ENCODE measurements at regions not wholly inside any gene's neighbourhood (a gene's known extent, or its start where the extent isn't known, plus 50 kb on each side); places are given as distances from the start of the nearest gene placed in this dataset.

GRCh38 chr2:217231212-217231611 is 371.3 kb upstream of the TNP1 start:
- Histone ChIP-seq H3K27ac (no peak overlapping the region), H3K9me3 (ENCODE audit: low read depth) (no peaks in the 10 kb centered on the region), H3K4me1 (ENCODE audit: insufficient read depth) (no peaks in the 10 kb centered on the region), H3K4me2 (no peak overlapping the region), H3K79me2 (no peaks in the 10 kb centered on the region), H3K27me3 (no peaks in the 10 kb centered on the region), H3K9me2 (replicated peaks; ENCODE audit: insufficient read depth) (no peaks in the 10 kb centered on the region), H2AFZ (no peak overlapping the region), H3K4me3 (no peak overlapping the region), H4K20me1 (ENCODE audit: insufficient read depth, poor library complexity, severe bottlenecking) (no peaks in the 10 kb centered on the region), H3K36me3 (replicated peaks; ENCODE audit: insufficient read depth, low read depth) (no peaks in the 10 kb centered on the region)
- WGBS (ENCODE audit: low lambda C conversion rate, missing lambda C conversion rate), result 78% methylated on average over 1 of the region's 1 CpG
- no peak for TF ChIP-seq EZH2 (IDR thresholded peaks at IDR 0.05; ENCODE audit: borderline replicate concordance)
- TF ChIP-seq EZH2phosphoT487 (IDR thresholded peaks at IDR 0.05; ENCODE audit: low read depth, severe bottlenecking, unreplicated experiment), result no peak
- no peak for TF ChIP-seq CTCF (IDR thresholded peaks at IDR 0.05; ENCODE audit: poor library complexity)
- no peak for DNase-seq (ENCODE audit: low spot score)

GRCh38 chr2:217228732-217229131 is 368.9 kb upstream of the TNP1 start:
- H3K27me3 ChIP-seq, result no peaks in the 10 kb centered on the region
- TF ChIP-seq CTCF (IDR thresholded peaks at IDR 0.05; ENCODE audit: poor library complexity) (no peak), EZH2phosphoT487 (IDR thresholded peaks at IDR 0.05; ENCODE audit: low read depth, severe bottlenecking, unreplicated experiment) (no peak), EZH2 (IDR thresholded peaks at IDR 0.05; ENCODE audit: borderline replicate concordance) (no peak)
- no peak overlapping the region for H2AFZ ChIP-seq
- no peaks in the 10 kb centered on the region for H3K36me3 ChIP-seq (replicated peaks; ENCODE audit: insufficient read depth, low read depth)
- no peaks in the 10 kb centered on the region for H3K4me1 ChIP-seq (ENCODE audit: insufficient read depth)
- no peaks in the 10 kb centered on the region for H4K20me1 ChIP-seq (ENCODE audit: insufficient read depth, poor library complexity, severe bottlenecking)
- no peak overlapping the region for H3K4me3 ChIP-seq
- WGBS (ENCODE audit: low lambda C conversion rate, missing lambda C conversion rate), result 100% methylated on average over 1 of the region's 1 CpG
- H3K9me2 ChIP-seq (replicated peaks; ENCODE audit: insufficient read depth), result no peaks in the 10 kb centered on the region
- no peaks in the 10 kb centered on the region for H3K9me3 ChIP-seq (ENCODE audit: low read depth)
- no peak for DNase-seq (ENCODE audit: low spot score)
- H3K4me2 ChIP-seq, result no peak overlapping the region
- no peaks in the 10 kb centered on the region for H3K79me2 ChIP-seq
- H3K27ac ChIP-seq, result no peak overlapping the region

GRCh38 chr2:217227794-217228193 is 367.9 kb upstream of the TNP1 start:
- TF ChIP-seq EZH2phosphoT487 (IDR thresholded peaks at IDR 0.05; ENCODE audit: low read depth, severe bottlenecking, unreplicated experiment), result no peak
- no peak for TF ChIP-seq CTCF (IDR thresholded peaks at IDR 0.05; ENCODE audit: poor library complexity)
- TF ChIP-seq EZH2 (IDR thresholded peaks at IDR 0.05; ENCODE audit: borderline replicate concordance), result no peak
- WGBS (ENCODE audit: low lambda C conversion rate, missing lambda C conversion rate), result 93% methylated on average over 5 of the region's 5 CpGs
- no peak overlapping the region for H3K27ac ChIP-seq
- no peaks in the 10 kb centered on the region for H3K79me2 ChIP-seq
- H3K4me2 ChIP-seq, result no peak overlapping the region
- H3K9me2 ChIP-seq (replicated peaks; ENCODE audit: insufficient read depth), result no peaks in the 10 kb centered on the region
- no peaks in the 10 kb centered on the region for H4K20me1 ChIP-seq (ENCODE audit: insufficient read depth, poor library complexity, severe bottlenecking)
- DNase-seq (ENCODE audit: low spot score), result no peak
- no peaks in the 10 kb centered on the region for H3K27me3 ChIP-seq
- no peak overlapping the region for H2AFZ ChIP-seq
- no peak overlapping the region for H3K4me3 ChIP-seq
- no peaks in the 10 kb centered on the region for H3K4me1 ChIP-seq (ENCODE audit: insufficient read depth)
- H3K9me3 ChIP-seq (ENCODE audit: low read depth), result no peaks in the 10 kb centered on the region
- no peaks in the 10 kb centered on the region for H3K36me3 ChIP-seq (replicated peaks; ENCODE audit: insufficient read depth, low read depth)

- H3K27me3 ChIP-seq, result no peaks in the 10 kb centered on the region
- no peaks in the 10 kb centered on the region for H3K4me1 ChIP-seq (ENCODE audit: insufficient read depth)
- H3K4me3 ChIP-seq, result no peak overlapping the region
- no peaks in the 10 kb centered on the region for H4K20me1 ChIP-seq (ENCODE audit: insufficient read depth, poor library complexity, severe bottlenecking)
- no peak overlapping the region for H2AFZ ChIP-seq
- 44% methylated on average over 1 of the region's 1 CpG for WGBS (ENCODE audit: low lambda C conversion rate, missing lambda C conversion rate)
- no peak overlapping the region for H3K4me2 ChIP-seq
- no peaks in the 10 kb centered on the region for H3K9me3 ChIP-seq (ENCODE audit: low read depth)
- no peaks in the 10 kb centered on the region for H3K36me3 ChIP-seq (replicated peaks; ENCODE audit: insufficient read depth, low read depth)
- H3K9me2 ChIP-seq (replicated peaks; ENCODE audit: insufficient read depth), result no peaks in the 10 kb centered on the region
- H3K27ac ChIP-seq, result no peak overlapping the region
- H3K79me2 ChIP-seq, result no peaks in the 10 kb centered on the region
- TF ChIP-seq EZH2phosphoT487 (IDR thresholded peaks at IDR 0.05; ENCODE audit: low read depth, severe bottlenecking, unreplicated experiment) (no peak), CTCF (IDR thresholded peaks at IDR 0.05; ENCODE audit: poor library complexity) (no peak), EZH2 (IDR thresholded peaks at IDR 0.05; ENCODE audit: borderline replicate concordance) (no peak)
- no peak for DNase-seq (ENCODE audit: low spot score)
These were observed 365.7 kb upstream of the TNP1 start for GRCh38 chr2:217225596-217225995.
